CD4-positive, alpha-beta T cell treated with Interleukin-2 at 100 ng/mL for 4 hours (primary cell): ENCODE measurements at regions not wholly inside any gene's neighbourhood (a gene's known extent, or its start where the extent isn't known, plus 50 kb on each side); places are given as distances from the start of the nearest gene placed in this dataset.
A peak's percentile ranks its signal among the peaks of the same experiment; 100 is the strongest.
"Not testable (repeated sequence)": the region's sequence is repeated elsewhere in the genome, so short reads cannot be mapped to it uniquely, and the experiment has no call there.

ENCODE experiments used
- DNase-seq: peaks from one replicate; pipeline ENCODE4 v3.0.0-alpha.2; 2020; ENCODE audit warnings: low spot score

DNA sequence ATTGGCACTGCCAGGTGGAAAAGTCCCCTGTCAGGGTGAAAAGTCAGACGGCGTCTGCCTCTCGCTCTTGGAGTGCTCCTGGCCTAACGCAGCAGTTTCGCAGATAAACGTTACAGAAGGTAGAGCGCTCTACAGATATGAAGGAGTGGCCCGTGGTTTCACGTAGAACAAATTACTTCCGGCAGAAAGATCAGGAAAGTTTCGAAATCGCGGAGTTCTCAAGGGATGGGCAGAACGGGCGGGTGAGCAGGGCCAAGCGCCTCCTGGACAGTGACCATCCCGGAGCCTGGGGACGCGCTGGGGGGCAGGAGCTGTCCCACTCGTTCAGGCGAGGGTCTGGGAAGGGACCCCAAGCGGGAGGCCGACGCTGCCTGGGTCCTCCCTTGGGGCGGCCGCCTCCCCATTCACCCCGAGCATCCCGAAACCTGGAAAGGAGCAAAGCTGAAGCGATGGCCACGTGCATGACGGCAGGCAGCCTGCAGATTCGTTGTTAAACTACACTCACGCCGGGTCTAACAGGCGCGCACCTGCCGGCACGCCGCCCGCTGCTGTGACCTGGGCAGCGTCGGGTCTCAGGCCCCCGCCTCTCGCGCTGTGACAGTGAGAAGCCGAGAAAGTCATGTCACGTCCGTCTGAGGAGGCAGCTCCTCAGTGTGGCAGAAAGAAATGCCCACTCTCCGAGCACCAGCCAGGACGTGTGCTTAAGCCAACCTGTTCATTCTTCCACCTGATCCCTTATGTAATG, 122.9 kb upstream of the SALL3 start:
- DNase-seq, result no peak

DNA sequence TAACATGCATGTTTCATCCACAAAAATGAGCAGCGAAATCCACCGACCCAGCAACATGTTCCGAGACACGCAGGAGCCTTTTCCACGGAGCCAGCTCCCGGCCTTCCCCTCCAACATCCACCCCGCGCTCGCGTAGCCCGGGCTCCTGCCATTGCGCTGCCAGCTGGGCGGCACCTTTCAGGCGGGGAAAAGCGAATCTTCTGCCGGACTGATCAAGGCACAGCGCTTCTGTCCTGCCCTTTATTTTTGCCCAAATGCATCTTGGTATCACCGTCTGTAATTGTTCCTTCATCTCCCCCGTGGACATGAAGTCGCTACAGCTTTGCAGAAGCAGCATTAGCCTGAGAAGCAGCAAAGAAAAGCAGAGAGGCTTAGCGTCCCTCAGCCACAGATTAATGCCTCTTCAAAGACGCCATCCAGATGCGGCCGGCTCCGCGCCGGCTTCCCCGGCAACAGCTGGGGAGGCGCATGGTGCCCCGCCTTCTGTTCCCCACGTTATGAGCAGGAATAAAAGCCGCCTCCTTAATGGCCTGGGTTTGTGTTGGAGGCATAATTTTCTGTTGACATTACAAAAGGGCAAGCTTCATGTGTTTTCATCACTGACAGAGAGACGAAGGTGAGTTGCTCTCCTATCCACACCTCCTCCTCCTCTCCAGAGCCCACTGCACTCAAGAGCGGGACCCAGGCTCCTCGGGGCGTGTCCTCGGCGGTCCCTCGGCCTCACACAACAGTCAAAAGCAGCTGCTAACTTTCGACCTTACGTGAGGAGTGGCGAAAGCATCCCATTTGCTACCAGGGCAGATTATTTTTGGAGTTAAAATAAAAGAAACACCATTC, 122.1 kb upstream of the SALL3 start:
- DNase-seq, result no peak

DNA sequence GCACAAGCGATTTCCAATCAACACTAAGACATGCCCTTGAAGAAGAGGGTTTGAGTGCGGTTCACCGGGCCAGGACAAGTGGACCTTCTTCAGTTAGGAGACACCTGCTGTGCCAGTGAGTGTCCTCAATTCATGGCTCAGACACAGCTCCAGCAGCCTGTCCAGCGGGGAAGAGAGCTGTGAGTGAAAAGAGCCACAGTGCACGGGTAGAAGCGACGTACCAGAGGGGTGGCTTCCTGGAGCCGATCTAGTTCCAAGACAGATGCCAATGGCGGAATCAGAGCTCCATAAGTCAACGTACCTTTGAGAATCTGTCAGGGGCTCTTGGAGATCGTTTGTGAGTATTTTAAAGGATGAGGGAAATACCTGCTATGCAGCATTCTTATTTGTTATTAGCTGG, 119.9 kb upstream of the SALL3 start:
- DNase-seq, result no peak

DNA sequence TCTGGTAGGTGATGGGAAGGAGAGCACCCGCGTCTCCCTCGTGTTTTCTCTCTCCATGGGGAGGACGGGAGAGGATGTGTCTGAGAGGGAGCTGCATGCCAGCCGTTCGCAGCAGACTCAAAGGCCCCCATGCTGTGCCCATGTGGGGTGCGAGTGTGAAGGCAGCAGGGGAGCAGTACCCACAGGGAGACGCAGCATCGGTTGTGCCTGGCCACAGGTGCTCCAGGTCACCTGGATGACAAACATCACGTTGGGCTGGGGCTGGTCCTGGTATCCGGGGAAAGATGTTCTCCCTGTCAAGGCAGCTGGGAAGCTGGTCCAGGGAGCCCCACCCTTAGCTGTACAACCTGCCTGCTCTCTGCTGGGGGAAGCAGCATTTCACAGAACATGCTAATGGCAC, 119.5 kb upstream of the SALL3 start:
- no peak for DNase-seq

DNA sequence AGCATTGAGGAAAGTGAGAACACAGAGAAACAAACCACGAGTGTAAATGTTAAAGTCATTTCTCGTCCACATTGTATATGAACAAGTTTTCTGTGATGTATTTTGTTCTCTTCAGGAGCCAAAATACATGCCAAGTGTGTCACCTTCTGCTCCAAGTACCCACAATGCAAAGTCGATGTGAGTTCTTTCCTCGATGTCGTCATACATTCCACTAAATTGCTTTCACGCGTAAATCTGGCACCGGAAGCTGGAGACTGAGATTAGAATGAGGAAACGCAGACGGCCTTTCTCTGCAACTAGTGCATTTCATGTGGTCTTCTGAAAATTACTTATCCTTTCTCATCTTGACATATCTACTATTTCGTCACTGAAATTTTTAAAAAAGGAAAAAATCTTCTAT, 118.5 kb upstream of the SALL3 start:
- no peak for DNase-seq

DNA sequence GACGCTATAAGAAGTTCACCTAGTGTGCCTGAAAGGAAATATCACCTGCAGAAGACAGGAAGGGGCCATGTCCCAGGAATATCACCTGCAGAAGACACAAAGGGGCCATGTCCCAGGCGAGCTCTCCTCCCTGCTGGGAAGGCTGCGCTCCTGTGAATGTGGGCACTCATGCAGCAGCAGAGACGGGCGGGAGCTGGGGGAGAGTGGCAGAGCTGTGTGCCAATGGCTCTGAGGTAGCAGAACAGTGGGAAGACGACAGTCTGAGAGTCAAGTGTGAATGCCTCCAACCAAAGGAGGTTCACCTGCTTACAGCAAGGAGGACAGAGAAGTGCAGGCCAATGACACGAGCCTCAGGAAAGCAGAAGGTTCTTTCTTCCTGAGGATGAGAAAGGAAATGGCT, 117.9 kb upstream of the SALL3 start:
- DNase-seq, result no peak

DNA sequence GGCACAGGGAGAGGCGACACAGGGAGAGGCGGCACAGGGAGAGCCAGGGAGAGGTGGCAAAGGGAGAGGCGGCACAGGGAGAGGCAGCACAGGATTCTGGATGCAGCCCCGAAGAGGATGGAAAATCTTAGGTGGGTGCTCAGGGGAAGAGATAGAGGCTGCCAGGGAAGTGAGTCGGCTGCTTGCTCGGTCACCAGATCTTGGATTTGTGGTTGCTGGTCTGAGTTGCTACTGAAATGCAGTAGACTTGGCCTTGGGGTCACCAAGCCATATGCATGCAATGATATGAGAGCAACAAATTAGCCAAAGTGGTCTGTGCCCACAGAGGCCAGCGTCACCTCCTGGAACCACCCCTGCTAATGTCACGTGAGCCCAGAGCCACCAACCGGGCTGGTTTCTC, 117.2 kb upstream of the SALL3 start:
- DNase-seq, result no peak

DNA sequence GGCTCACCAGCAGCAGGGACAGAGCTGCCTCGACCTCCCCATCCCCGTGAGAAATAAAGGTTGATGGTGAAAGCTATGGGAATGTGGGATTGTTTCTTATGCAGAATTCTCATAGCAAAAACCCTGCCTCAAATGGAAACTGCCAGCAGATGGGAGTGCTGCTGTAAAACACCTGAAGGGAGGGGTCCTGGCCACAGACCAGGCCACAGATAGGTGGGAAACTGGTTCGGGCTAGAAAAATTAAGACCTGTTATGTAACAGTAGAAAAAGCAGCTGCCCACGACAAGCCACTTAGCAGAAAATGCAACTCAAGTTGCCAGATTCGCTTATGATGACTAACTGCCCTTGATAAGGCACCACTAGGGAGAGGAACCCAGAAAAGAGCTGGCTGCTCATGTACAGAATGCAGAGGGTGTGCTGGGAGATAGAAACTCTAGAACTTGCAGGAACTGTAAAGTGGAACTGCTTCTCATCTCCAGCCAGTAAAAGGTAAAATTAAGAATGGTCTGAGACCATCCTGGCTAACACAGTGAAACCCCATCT, 114.5 kb upstream of the SALL3 start:
- no peak for DNase-seq

DNA sequence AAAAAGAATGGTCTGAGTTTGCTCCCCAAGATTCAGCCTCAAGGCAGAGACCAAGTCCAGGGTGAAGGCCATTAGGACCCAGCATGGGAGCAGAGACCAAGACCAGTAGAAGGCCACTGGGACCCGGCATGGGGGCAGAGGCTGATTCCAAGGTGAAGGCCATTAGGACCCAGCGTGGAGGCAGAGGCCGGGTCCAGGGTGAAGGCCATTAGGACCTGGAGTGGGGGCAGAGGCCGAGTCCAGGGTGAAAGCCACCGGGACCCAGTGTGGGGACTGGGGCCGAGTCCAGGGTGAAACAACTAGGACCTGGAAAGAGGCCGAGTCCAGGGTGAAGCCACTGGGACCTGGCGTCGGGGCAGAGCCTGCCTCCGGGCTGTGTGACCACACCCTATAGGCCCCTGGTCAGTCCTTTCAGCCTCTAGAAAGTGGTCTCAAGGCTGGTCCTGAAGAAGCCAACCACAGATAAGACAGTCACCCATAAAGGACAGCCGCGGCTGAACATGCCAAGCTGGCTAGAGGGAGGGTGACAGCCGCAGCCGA, 113.8 kb upstream of the SALL3 start:
- DNase-seq, result no peak

DNA sequence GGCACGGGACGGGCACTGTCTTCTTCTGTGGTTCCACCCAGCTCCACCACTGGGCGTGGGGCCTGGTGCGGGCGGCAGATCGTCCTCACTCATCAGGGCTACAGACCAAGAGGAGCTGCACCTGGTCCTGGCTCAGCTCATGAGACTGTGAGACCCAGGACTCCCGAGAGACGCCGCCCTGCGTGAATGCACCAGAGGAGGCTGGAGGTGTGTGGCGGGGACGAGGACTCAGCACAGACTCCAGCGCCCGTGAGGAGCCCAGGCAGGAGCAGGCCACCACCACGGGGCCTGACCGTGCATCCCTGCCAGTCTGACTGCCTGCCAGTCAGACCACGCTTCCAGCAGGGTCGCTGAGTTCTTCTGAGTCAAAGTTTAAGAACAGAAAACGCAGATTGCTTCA, 112.5 kb upstream of the SALL3 start:
- DNase-seq, result no peak

DNA sequence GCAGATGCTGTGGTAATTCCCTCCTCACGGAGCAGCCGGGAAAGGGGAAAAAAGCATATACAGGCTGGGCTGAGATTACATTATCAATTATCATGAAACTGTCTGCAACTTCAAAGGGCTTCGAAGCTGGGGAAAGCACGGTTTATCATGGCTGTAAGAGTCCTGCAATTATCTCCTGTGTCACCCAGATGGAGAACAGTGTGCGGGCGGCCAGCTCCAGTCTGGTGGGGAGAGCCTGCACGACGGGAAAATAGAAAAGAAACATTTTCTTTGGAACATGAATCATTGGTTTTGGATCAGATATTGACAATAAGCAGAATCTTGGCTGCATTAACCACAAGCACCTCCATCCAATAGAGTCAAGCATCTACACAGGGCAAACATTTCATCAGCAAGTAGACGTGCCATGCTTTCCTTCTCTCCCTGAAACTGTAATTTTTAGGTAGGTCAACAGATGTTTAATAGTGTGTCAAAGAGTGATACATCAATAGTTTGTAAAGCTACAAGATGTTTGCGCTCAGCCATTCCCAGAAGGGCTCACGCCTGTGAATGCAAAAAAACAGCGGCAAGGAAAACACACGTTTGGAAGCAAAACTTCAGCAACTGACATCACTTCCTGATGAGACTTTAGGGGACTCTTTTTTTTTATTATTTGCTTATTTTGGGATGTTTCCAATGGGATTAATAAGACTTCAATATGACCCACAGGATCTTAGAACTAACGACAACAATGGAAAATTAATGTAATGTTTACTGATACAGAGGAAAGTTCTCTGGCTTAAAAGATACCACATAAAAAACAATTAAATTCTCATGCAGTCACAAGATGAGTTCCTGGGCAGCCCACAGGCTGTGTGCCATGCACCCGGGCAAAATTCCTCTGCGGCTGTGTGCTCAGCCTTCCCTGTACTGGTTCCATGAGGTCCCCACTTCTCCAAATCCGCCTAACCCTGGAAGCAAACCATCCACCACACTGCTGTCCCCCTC, 111.0 kb upstream of the SALL3 start:
- DNase-seq, result no peak

DNA sequence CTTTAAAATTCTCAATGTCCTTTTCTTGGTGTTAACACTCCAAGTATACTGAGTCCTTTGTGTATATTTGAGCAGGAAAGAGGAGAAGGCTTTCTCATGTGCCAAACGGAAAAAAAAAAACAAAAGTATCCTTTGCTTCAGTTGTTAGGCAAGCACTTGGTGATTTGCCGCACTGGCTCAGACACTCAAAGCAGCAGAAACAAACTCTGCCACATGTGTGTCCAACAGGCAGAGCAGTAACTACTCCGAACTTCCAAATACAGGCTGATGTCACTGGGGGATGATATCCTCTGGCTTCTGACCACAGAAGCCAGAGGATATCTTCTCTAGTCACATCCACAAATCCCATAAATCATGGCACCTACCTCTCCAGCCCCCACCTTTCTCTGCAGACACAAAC, 108.0 kb upstream of the SALL3 start:
- no peak for DNase-seq

DNA sequence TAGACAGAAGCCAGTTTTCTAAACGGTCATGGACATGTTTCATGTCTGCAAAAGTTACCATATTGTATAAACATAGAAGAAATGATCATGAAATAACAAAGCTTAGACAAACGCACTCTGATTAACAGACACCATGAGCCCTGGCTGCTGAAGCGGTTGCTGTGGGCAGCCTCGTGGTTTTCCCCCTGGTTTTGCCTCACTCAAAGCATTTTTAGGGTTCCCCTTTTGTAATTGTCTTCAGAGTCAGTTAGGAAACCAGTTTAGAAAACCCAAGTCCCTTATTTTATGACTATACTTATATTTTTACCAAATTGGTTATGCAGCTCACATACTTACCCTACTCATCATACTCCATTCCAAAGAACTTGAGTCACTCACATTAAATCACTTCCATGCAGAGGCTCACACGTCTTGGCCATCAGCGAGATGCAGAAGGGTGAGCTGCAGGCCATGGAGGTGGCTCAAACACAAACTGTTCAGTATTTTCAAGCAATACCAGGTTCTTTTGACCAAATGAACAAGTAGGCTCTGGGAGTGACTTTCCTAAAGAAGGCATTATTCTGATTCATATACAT, 105.6 kb upstream of the SALL3 start:
- no peak for DNase-seq

DNA sequence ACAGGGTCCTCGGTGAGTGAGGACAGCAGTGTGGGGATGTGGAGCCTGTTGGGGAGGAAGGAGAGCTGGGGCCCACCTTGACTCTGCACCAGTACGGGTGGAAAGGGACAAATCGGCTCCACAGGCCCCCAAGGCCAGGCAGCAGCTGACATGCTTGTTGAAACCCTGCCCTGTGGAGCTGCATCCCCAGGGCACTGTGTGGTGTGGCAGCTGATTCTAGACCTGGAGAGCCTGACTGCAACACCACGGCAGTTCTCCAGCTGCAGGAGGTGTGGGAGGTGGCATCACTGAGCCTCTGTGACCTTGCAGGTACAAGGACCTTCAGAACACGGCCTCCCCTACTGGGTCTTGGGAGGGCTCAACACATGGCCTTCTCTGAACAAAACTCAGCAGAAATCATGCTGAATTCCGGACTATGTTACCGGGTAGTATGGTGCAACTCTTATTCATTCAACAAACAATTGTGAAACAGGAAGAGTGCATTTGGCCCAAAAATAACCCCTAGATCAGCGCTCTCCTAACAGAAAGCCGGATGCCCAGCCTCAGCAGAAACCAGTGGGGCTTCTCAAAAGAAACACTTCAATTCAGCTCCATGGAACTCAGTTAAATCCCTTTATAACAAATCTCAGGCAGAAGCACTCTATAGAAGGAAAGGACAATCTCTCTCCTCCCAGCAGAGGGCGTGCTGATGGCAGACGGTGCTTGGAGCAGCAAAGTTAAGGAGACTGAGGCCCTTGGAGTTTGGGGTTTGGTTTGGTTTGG, 104.4 kb upstream of the SALL3 start:
- peak; percentile 23 for DNase-seq

DNA sequence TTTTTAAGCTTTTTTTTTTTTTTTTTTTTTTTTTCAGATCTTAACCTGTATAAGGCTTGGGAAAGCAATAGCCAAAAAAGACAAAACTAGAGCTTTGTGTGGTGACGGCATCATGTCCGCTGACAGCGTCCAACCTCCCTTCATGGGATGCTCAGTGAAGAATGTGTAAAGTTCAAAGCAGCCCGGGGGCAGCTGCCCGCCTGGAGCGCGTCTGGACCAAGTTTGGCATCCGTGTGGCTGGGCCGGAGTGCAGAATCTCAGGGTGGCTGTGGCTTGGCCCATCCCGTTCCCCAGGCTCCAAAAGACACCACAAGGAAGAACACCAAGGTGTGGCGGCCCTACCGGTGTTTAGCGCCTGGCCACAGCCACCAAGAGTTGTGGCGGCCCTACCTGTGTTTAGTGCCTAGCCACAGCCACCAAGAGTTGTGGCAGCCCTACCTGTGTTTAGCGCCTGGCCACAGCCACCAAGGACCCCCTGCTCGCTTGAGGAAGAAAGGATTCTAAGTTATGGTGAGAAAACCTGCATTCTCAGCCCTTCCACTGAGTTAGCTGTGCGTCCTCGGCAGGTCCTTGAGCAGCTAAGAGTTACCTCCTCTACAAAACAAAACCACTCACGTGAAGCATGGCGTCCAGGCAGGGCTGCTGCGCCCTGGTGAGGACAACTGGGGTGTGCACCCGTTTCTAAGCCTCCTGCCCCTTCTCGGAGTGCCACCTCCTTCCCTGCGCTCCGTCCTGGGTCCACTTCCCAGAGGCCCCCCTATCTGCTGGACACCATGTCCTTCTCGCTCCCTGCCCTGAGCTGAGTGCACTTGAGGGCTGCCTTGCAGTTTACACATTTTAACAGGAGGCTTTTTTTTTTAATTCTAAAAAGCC, 103.6 kb upstream of the SALL3 start:
- no peak for DNase-seq

DNA sequence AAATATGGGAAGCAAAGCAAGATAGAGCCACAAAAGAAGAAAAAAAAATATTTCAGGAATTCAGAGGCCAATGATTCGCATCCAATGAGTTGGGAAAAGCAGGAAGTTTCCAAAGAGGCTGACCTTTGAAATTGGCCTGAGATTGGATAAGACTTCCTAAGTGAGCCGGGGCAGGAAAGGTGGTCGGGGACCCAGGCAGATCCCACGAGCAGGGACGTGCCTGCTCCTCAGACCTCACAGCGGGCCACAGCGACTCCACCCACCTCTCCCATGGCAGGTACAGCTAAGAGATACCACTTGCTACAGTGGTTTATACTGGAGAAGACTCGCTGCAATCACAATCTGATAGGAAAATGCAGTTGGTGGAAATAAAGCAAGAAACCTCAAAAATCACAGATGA, 102.8 kb upstream of the SALL3 start:
- no peak for DNase-seq

DNA sequence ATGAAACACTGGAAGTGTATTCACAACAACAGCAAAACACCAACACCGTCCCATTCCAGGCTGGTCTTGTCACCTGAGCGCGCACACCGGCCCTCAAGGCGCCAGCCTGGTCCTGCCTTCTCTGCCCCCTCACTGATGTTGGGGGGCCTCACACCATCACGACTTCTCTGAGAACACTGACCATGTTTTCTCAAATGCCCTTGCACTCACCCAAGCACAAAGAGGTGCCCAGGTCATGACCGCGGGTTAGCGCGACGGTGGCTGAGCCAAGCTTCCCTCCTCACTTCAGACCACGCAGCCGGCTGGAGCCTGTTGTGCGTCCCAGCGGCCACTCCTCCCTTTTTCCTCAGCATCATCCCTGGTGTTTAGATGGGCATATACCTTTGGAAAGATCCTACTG, 101.3 kb upstream of the SALL3 start:
- no peak for DNase-seq

DNA sequence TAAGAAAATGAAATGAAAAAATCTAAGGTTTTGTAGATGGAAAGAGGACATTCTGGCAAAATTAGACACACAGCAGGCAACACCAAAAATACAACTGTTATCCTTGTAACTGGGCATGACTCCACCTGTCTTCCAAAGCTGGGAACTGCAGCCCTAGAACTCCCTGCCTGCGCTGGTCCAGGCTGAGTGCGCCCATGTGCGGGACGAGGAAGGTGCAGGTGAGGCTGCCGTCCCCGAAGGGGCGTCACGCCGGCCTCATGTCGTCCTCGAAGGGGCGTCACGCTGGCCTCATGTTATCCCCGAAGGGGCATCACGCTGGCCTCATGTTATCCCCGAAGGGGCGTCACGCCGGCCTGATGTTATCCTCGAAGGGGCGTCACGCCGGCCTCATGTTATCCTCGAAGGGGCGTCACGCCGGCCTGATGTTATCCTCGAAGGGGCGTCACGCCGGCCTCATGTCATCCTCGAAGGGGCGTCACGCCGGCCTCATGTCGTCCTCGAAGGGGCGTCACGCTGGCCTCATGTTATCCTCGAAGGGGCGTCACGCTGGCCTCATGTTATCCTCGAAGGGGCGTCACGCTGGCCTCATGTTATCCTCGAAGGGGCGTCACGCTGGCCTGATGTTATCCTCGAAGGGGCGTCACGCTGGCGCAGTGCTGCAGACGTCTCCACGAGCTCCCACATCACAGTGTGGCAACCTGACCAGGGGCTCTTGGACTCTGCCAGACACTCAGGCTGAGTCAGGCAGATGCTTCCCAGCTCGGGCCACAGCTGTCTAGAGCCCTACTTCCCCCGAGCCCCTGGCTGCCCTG, 100.3 kb upstream of the SALL3 start:
- not testable (repeated sequence) for DNase-seq

DNA sequence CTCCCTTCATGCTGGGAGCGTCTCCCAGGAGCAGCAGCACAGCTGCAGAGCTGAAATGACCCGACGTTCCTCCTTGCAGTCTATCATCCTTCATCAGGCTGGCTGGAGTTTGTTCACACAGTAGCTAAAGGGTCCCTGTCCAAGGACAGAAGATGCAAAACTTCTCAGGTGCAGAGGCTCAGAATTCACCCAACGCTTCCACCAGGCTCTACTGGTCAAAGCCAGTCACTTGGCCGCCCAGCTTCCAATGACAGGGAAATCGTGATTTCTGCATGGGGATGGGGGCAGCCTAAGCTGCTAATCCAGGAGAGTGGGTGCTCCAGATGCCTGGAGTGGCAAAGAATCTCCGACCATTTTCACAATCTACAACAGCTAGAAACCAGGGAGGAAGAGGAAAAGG, 97.0 kb upstream of the SALL3 start:
- DNase-seq, result no peak
